IMR-90 (cell line): ENCODE measurements at regions not wholly inside any gene's neighbourhood (a gene's known extent, or its start where the extent isn't known, plus 50 kb on each side); places are given as distances from the start of the nearest gene placed in this dataset.

ENCODE experiments used
- ATAC-seq: fragments of 200-7000 bp; cut with Tn5 transposase; 2 replicates; pipeline ENCODE4 v1.9.1; 2020; ENCODE audit warnings: low read depth, mild to moderate bottlenecking, moderate library complexity
- BruUV-seq: library from RNA; stranded (reverse); fragments of 400-500 nt; replicated peaks from 2 replicates; lab custom pipeline; 2021; lab: Mats Ljungman, UMichigan
- CTCF ChIA-PET: fragments of 300-600 bp; formaldehyde crosslinking; extraction: SDS; loops from one replicate; lab custom pipeline; 2021; ENCODE audit warnings: antibody characterized with exemption; lab: Yijun Ruan, JAX
- POLR2A ChIA-PET: fragments of 300-600 bp; sonication (Branson Sonifier 250); formaldehyde crosslinking; loops from one replicate; lab custom pipeline; 2022; ENCODE audit warnings: antibody characterized with exemption; ENCODE audit not compliant: unreplicated experiment; lab: Charles Lee
- DNase-seq: peaks from one replicate; pipeline ENCODE4 v3.0.0; 2013
- H2AFZ ChIP-seq: replicated peaks from 2 replicates; pipeline ENCODE3; 2013; ENCODE audit warnings: low read length, mild to moderate bottlenecking; ENCODE audit not compliant: poor library complexity
- H2AK5ac ChIP-seq: 2 replicates; pipeline ENCODE4 v1.6.1; 2013; ENCODE audit warnings: low read depth, low read length, inconsistent platforms
- H2AK9ac ChIP-seq: replicated peaks from 2 replicates; pipeline ENCODE3; 2013; ENCODE audit warnings: mild to moderate bottlenecking, low read depth, low read length, moderate library complexity; ENCODE audit not compliant: poor library complexity
- H2BK120ac ChIP-seq: 2 replicates; pipeline ENCODE4 v1.6.1; 2013; ENCODE audit warnings: low read depth, low read length, inconsistent platforms
- H2BK15ac ChIP-seq: 3 replicates; pipeline ENCODE4 v1.6.1; 2013; ENCODE audit warnings: low read depth, low read length, inconsistent platforms
- H2BK20ac ChIP-seq: 2 replicates; pipeline ENCODE4 v1.6.1; 2013; ENCODE audit warnings: low read depth, mild to moderate bottlenecking, inconsistent platforms, low read length, moderate library complexity
- H2BK5ac ChIP-seq: 2 replicates; pipeline ENCODE4 v1.6.1; 2013; ENCODE audit warnings: mild to moderate bottlenecking, low read depth, low read length, inconsistent platforms; ENCODE audit not compliant: poor library complexity, severe bottlenecking
- H3K14ac ChIP-seq: replicated peaks from 2 replicates; pipeline ENCODE4 v1.6.1; 2013; ENCODE audit warnings: low read depth, low read length, inconsistent platforms
- H3K18ac ChIP-seq: 2 replicates; pipeline ENCODE4 v1.6.1; 2013; ENCODE audit warnings: low read depth, low read length, control low read depth
- H3K23ac ChIP-seq: 2 replicates; pipeline ENCODE4 v1.6.1; 2013; ENCODE audit warnings: low read depth, low read length, inconsistent platforms
- H3K27ac ChIP-seq: 2 replicates; pipeline ENCODE4 v1.5.1; 2013; ENCODE audit warnings: mild to moderate bottlenecking, control low read depth, low read length; ENCODE audit not compliant: insufficient read depth
- H3K27me3 ChIP-seq: 2 replicates; pipeline ENCODE4 v1.6.1; 2013; ENCODE audit warnings: low read length; ENCODE audit not compliant: control insufficient read depth, insufficient read depth
- H3K36me3 ChIP-seq: 2 replicates; pipeline ENCODE4 v1.6.1; 2013; ENCODE audit warnings: low read length, mixed read lengths; ENCODE audit not compliant: control insufficient read depth, insufficient read depth
- H3K4ac ChIP-seq: 2 replicates; pipeline ENCODE4 v1.6.1; 2013; ENCODE audit warnings: low read depth, low read length, inconsistent platforms
- H3K4me1 ChIP-seq: 2 replicates; pipeline ENCODE4 v1.6.1; 2013; ENCODE audit warnings: low read length, mixed read lengths; ENCODE audit not compliant: control insufficient read depth, insufficient read depth
- H3K4me2 ChIP-seq: 2 replicates; pipeline ENCODE4 v1.6.1; 2013; ENCODE audit warnings: low read depth, mild to moderate bottlenecking, control low read depth, low read length, moderate library complexity
- H3K4me3 ChIP-seq: 2 replicates; pipeline ENCODE4 v1.5.1; 2013; ENCODE audit warnings: low read depth, mild to moderate bottlenecking, control low read depth, low read length, moderate library complexity; ENCODE audit not compliant: insufficient read depth
- H3K56ac ChIP-seq: 2 replicates; pipeline ENCODE4 v1.6.1; 2013; ENCODE audit warnings: low read length, inconsistent platforms; ENCODE audit not compliant: insufficient read depth; ENCODE audit errors: extremely low read depth
- H3K79me1 ChIP-seq, 2 experiments: 2 replicates each; pipeline ENCODE4 v1.6.1; 2013; ENCODE audit warnings: low read length in 2 of 2, inconsistent platforms in 1 of 2, low read depth in 1 of 2
- H3K9ac ChIP-seq: 2 replicates; pipeline ENCODE4 v1.6.1; 2013; ENCODE audit warnings: low read depth, low read length, control low read depth
- H3K9me1 ChIP-seq: 2 replicates; pipeline ENCODE4 v1.6.1; 2013; ENCODE audit warnings: low read length, inconsistent platforms; ENCODE audit not compliant: insufficient read depth
- H3K9me3 ChIP-seq: 2 replicates; pipeline ENCODE4 v1.6.1; 2013; ENCODE audit warnings: low read length; ENCODE audit not compliant: control insufficient read depth, insufficient read depth
- H4K20me1 ChIP-seq: 2 replicates; pipeline ENCODE4 v1.6.1; 2013; ENCODE audit warnings: low read length, inconsistent platforms; ENCODE audit not compliant: insufficient read depth
- H4K5ac ChIP-seq: 2 replicates; pipeline ENCODE4 v1.6.1; 2013; ENCODE audit warnings: mild to moderate bottlenecking, low read depth, low read length, control low read depth
- H4K8ac ChIP-seq, 2 experiments: 2 replicates each; pipeline ENCODE4 v1.6.1; 2013; ENCODE audit warnings: low read depth in 2 of 2, low read length in 2 of 2, control low read depth in 1 of 2, inconsistent platforms in 1 of 2
- H4K91ac ChIP-seq: 2 replicates; pipeline ENCODE4 v1.6.1; 2013; ENCODE audit warnings: low read depth, low read length, inconsistent platforms; ENCODE audit not compliant: insufficient read depth
- BHLHE40 ChIP-seq: fragments of 150-350 bp; IDR thresholded peaks from 2 replicates; pipeline ENCODE4 v1.6.1; 2016; ENCODE audit warnings: mild to moderate bottlenecking, low read depth, low read length
- CEBPB ChIP-seq: IDR thresholded peaks from 2 replicates; pipeline ENCODE4 v1.6.1; 2012; ENCODE audit warnings: low read depth, low read length, improper control_type of control experiment
- CHD1 ChIP-seq: IDR thresholded peaks from 2 replicates; pipeline ENCODE4 v1.6.1; 2012; ENCODE audit warnings: low read depth, low read length, improper control_type of control experiment
- CTCF ChIP-seq: conservative IDR thresholded peaks from 2 replicates; pipeline ENCODE4 v1.5.1; 2012; ENCODE audit warnings: mild to moderate bottlenecking, low read depth, low read length, improper control_type of control experiment
- ELK1 ChIP-seq: fragments of 150-350 bp; IDR thresholded peaks from 2 replicates; pipeline ENCODE4 v1.6.1; 2016; ENCODE audit warnings: low read depth, mild to moderate bottlenecking, low read length, moderate library complexity, borderline replicate concordance
- FOS ChIP-seq: fragments of 150-350 bp; IDR thresholded peaks from 2 replicates; pipeline ENCODE4 v1.6.1; 2016; ENCODE audit warnings: low read depth, low read length
- MAFK ChIP-seq: IDR thresholded peaks from 2 replicates; pipeline ENCODE4 v1.6.1; 2012; ENCODE audit warnings: low read depth, low read length, improper control_type of control experiment
- MAZ ChIP-seq: IDR thresholded peaks from 2 replicates; pipeline ENCODE4 v1.6.1; 2012; ENCODE audit warnings: low read depth, mild to moderate bottlenecking, low read length, improper control_type of control experiment, moderate library complexity, borderline replicate concordance
- MXI1 ChIP-seq: IDR thresholded peaks from 2 replicates; pipeline ENCODE4 v1.6.1; 2012; ENCODE audit warnings: low read depth, mild to moderate bottlenecking, low read length, moderate library complexity, borderline replicate concordance
- NFE2L2 ChIP-seq: fragments of 150-350 bp; IDR thresholded peaks from 2 replicates; pipeline ENCODE4 v1.6.1; 2016; ENCODE audit warnings: low read depth, mild to moderate bottlenecking, low read length
- POLR2A ChIP-seq: IDR thresholded peaks from 2 replicates; pipeline ENCODE4 v1.6.1; 2012; ENCODE audit warnings: mild to moderate bottlenecking, low read depth, low read length
- RAD21 ChIP-seq: IDR thresholded peaks from 2 replicates; pipeline ENCODE4 v1.6.1; 2012; ENCODE audit warnings: low read length, improper control_type of control experiment
- RCOR1 ChIP-seq: IDR thresholded peaks from 2 replicates; pipeline ENCODE4 v1.6.1; 2012; ENCODE audit warnings: mild to moderate bottlenecking, low read length, improper control_type of control experiment; ENCODE audit not compliant: insufficient replicate concordance
- RFX5 ChIP-seq: IDR thresholded peaks from 2 replicates; pipeline ENCODE4 v1.8.0; 2012; ENCODE audit warnings: low read depth, mild to moderate bottlenecking, low read length, moderate library complexity
- SMC3 ChIP-seq: fragments of 150-350 bp; IDR thresholded peaks from 2 replicates; pipeline ENCODE4 v1.6.1; 2016; ENCODE audit warnings: low read depth, mild to moderate bottlenecking, antibody characterized with exemption, low read length, moderate library complexity
- USF2 ChIP-seq: fragments of 150-350 bp; IDR thresholded peaks from 2 replicates; pipeline ENCODE4 v1.6.1; 2017; ENCODE audit warnings: mild to moderate bottlenecking, antibody characterized with exemption, low read length, low read depth
- WGBS, 2 experiments: methylation state at CpG; one replicate each; pipeline versions ENCODE4 v1.1.5 to v1.1.7; 2013; ENCODE audit warnings: missing lambda C conversion rate in 2 of 2; ENCODE audit not compliant: insufficient read length in 1 of 2; ENCODE audit errors: extremely low coverage in 2 of 2; 5-methylcytosine and 5-hydroxymethylcytosine counted together
- dilution Hi-C: fragments of 300-500 bp; cut with HindIII; formaldehyde crosslinking; loops from one replicate; pipeline ENCODE4 v1.14.3; 2018; ENCODE audit warnings: low sequenced_read_pairs; ENCODE audit not compliant: unreplicated experiment
- in situ Hi-C: fragments of 300-500 bp; cut with MboI; formaldehyde crosslinking; loops from 3 replicates; pipeline ENCODE4 v1.14.3; 2019; ENCODE audit warnings: low sequenced_read_pairs, inconsistent platforms, mixed read lengths
- intact Hi-C: fragments of 100-400 bp; cut with micrococcal nuclease; formaldehyde crosslinking; loops from 2 replicates; pipeline ENCODE4 v1.10.0; 2022

- no peak overlapping the region for H4K5ac ChIP-seq
- TF ChIP-seq CEBPB (no peak), FOS (no peak), RFX5 (no peak), CHD1 (no peak), USF2 (no peak), POLR2A (no peak), RAD21 (no peak), MAFK (no peak), RCOR1 (no peak), SMC3 (no peak), MAZ (no peak), NFE2L2 (no peak), CTCF (no peak), MXI1 (no peak), ELK1 (no peak), BHLHE40 (no peak)
- CTCF ChIA-PET: no interaction called here
These were observed 54.5 kb upstream of the ADORA2B start for GRCh38 chr17:15890279-15890892.

More at GRCh38 chr17:15890279-15890892, 54.5 kb upstream of the ADORA2B start:
- no peak overlapping the region for H4K8ac ChIP-seq
- intact Hi-C loops: no loop called here
- H2BK5ac ChIP-seq: no peak overlapping the region
- H3K4me2 ChIP-seq: no peak overlapping the region
- no peak overlapping the region for H3K27ac ChIP-seq
- in situ Hi-C loops: no loop called here
- no peak overlapping the region for H3K4ac ChIP-seq
- H3K56ac ChIP-seq: no peak overlapping the region
- no peak overlapping the region for H3K18ac ChIP-seq
- dilution Hi-C loops: no loop called here
- H2BK20ac ChIP-seq: no peak overlapping the region
- H4K91ac ChIP-seq: no peak overlapping the region
- H2BK15ac ChIP-seq: no peak overlapping the region
- no CpG with 5 or more reads among the region's 3 CpGs for WGBS, 2 experiments
- POLR2A ChIA-PET: no interaction called here
- H3K36me3 ChIP-seq: no peaks in the 10 kb centered on the region
- H3K4me3 ChIP-seq: no peak overlapping the region
- no peak for ATAC-seq
- H2AK9ac ChIP-seq: no peak overlapping the region
- peaks cover 5% of the 10 kb centered on the region; the same call in 1 of the 2 replicates for H3K9me1 ChIP-seq
- no peak overlapping the region for H2AFZ ChIP-seq
- H4K20me1 ChIP-seq: no peaks in the 10 kb centered on the region
- no peak overlapping the region for H3K23ac ChIP-seq
- no peak for DNase-seq
- H3K79me1 ChIP-seq: no peaks in the 10 kb centered on the region
- H3K27me3 ChIP-seq: no peaks in the 10 kb centered on the region
- H3K4me1 ChIP-seq: peaks cover 4% of the 10 kb centered on the region
- H2AK5ac ChIP-seq: no peak overlapping the region
- H2BK120ac ChIP-seq: no peak overlapping the region
- H3K9ac ChIP-seq: no peak overlapping the region
- BruUV-seq: no TSS peak
- H3K14ac ChIP-seq: 0 out of 2 replicates have a peak overlapping the region, but pooled peaks have one; percentile 9
- H3K9me3 ChIP-seq: no peaks in the 10 kb centered on the region
